MM.1S (cell line): ENCODE measurements at regions not wholly inside any gene's neighbourhood (a gene's known extent, or its start where the extent isn't known, plus 50 kb on each side); places are given as distances from the start of the nearest gene placed in this dataset.

Experiments used
- DNase-seq: peaks from one replicate; pipeline ENCODE4 v3.0.0-alpha.2; 2015
- H2AFZ ChIP-seq: fragments of 300-600 bp; sonication (generic); 2 replicates; pipeline ENCODE4 v1.6.0; 2016; ENCODE audit warnings: antibody characterized with exemption, low read length
- H3F3A ChIP-seq: fragments of 300-600 bp; sonication (generic); 2 replicates; pipeline ENCODE4 v1.6.1; 2016; ENCODE audit warnings: mild to moderate bottlenecking, antibody characterized with exemption, low read length, moderate library complexity, mixed read lengths; ENCODE audit not compliant: insufficient read depth
- H3K27ac ChIP-seq: fragments of 300-600 bp; sonication (generic); 2 replicates; pipeline ENCODE4 v1.5.1; 2016; ENCODE audit warnings: mild to moderate bottlenecking, low read length
- H3K27me3 ChIP-seq: fragments of 300-600 bp; sonication (generic); replicated peaks from 2 replicates; pipeline ENCODE4 v1.6.0; 2016; ENCODE audit warnings: low read length; ENCODE audit not compliant: insufficient read depth
- H3K36me3 ChIP-seq: fragments of 300-600 bp; sonication (generic); replicated peaks from 2 replicates; pipeline ENCODE4 v1.6.1; 2016; ENCODE audit warnings: mild to moderate bottlenecking, low read length, mixed read lengths; ENCODE audit not compliant: insufficient read depth
- H3K4me1 ChIP-seq: fragments of 300-600 bp; sonication (generic); 2 replicates; pipeline ENCODE4 v1.6.1; 2016; ENCODE audit warnings: low read length, mixed read lengths
- H3K4me2 ChIP-seq: fragments of 300-600 bp; sonication (generic); 2 replicates; pipeline ENCODE4 v1.6.0; 2016; ENCODE audit warnings: low read depth, low read length
- H3K4me3 ChIP-seq: fragments of 300-600 bp; sonication (generic); 2 replicates; pipeline ENCODE4 v1.5.1; 2016; ENCODE audit warnings: low read length, mixed read lengths
- H3K79me2 ChIP-seq: fragments of 300-600 bp; sonication (generic); 2 replicates; pipeline ENCODE4 v1.6.1; 2016; ENCODE audit warnings: mixed run types, low read length, mixed read lengths
- H3K9ac ChIP-seq: fragments of 300-600 bp; sonication (generic); 2 replicates; pipeline ENCODE4 v1.6.1; 2016; ENCODE audit warnings: low read length, mixed read lengths
- H3K9me2 ChIP-seq: fragments of 300-600 bp; sonication (generic); replicated peaks from 2 replicates; pipeline ENCODE4 v1.6.1; 2016; ENCODE audit warnings: mild to moderate bottlenecking, low read length, mixed read lengths; ENCODE audit not compliant: insufficient read depth
- H3K9me3 ChIP-seq: fragments of 300-600 bp; sonication (generic); replicated peaks from 2 replicates; pipeline ENCODE4 v1.6.1; 2016; ENCODE audit warnings: mild to moderate bottlenecking, low read length, mixed read lengths; ENCODE audit not compliant: insufficient read depth
- H4K20me1 ChIP-seq: fragments of 300-600 bp; sonication (generic); 2 replicates; pipeline ENCODE4 v1.6.1; 2016; ENCODE audit warnings: mild to moderate bottlenecking, low read length, moderate library complexity, mixed read lengths; ENCODE audit not compliant: insufficient read depth
- CTCF ChIP-seq: fragments of 300-600 bp; sonication (generic); IDR thresholded peaks from 2 replicates; pipeline ENCODE4 v1.5.1; 2016; ENCODE audit warnings: antibody characterized with exemption, low read length, mixed read lengths
- EZH2 ChIP-seq: fragments of 300-600 bp; sonication (generic); optimal IDR thresholded peaks from 2 replicates; pipeline ENCODE3; 2017; ENCODE audit warnings: low read depth, mild to moderate bottlenecking, antibody characterized with exemption, low read length, mixed read lengths
- EZH2phosphoT487 ChIP-seq: fragments of 300-600 bp; sonication (generic); IDR thresholded peaks from 2 replicates; pipeline ENCODE4 v1.6.1; 2018; ENCODE audit warnings: antibody characterized with exemption, low read length

GRCh38 chr12:126898562-126898961 lies 1368.4 kb upstream of the TMEM132C start:
- no peak overlapping the region for H2AFZ ChIP-seq
- no peaks in the 10 kb centered on the region for H3K79me2 ChIP-seq
- H3K4me1 ChIP-seq: no peaks in the 10 kb centered on the region
- H4K20me1 ChIP-seq: no peaks in the 10 kb centered on the region
- no peak for DNase-seq
- H3K4me3 ChIP-seq: no peak overlapping the region
- H3K9ac ChIP-seq: no peak overlapping the region
- no peaks in the 10 kb centered on the region for H3K27me3 ChIP-seq
- H3K4me2 ChIP-seq: no peak overlapping the region
- TF ChIP-seq EZH2 (no peak), CTCF (no peak), EZH2phosphoT487 (no peak)
- no peaks in the 10 kb centered on the region for H3K9me3 ChIP-seq
- no peak overlapping the region for H3K27ac ChIP-seq
- H3F3A ChIP-seq: no peaks in the 10 kb centered on the region
- no peaks in the 10 kb centered on the region for H3K9me2 ChIP-seq
- no peaks in the 10 kb centered on the region for H3K36me3 ChIP-seq

GRCh38 chr12:126899926-126900792 lies 1366.8 kb upstream of the TMEM132C start:
- no peak overlapping the region for H3K4me2 ChIP-seq
- H3K9ac ChIP-seq: no peak overlapping the region
- no peaks in the 10 kb centered on the region for H3K4me1 ChIP-seq
- H3K9me2 ChIP-seq: no peaks in the 10 kb centered on the region
- H3K9me3 ChIP-seq: no peaks in the 10 kb centered on the region
- TF ChIP-seq EZH2 (no peak), EZH2phosphoT487 (no peak), CTCF (no peak)
- no peak overlapping the region for H2AFZ ChIP-seq
- no peaks in the 10 kb centered on the region for H4K20me1 ChIP-seq
- H3F3A ChIP-seq: no peaks in the 10 kb centered on the region
- H3K27me3 ChIP-seq: no peaks in the 10 kb centered on the region
- DNase-seq: no peak
- H3K27ac ChIP-seq: no peak overlapping the region
- H3K4me3 ChIP-seq: no peak overlapping the region
- H3K79me2 ChIP-seq: no peaks in the 10 kb centered on the region
- H3K36me3 ChIP-seq: no peaks in the 10 kb centered on the region

GRCh38 chr12:126903027-126903876 lies 1363.7 kb upstream of the TMEM132C start:
- H3F3A ChIP-seq: no peaks in the 10 kb centered on the region
- H3K4me1 ChIP-seq: no peaks in the 10 kb centered on the region
- H3K27me3 ChIP-seq: no peaks in the 10 kb centered on the region
- H3K36me3 ChIP-seq: no peaks in the 10 kb centered on the region
- no peak overlapping the region for H3K4me3 ChIP-seq
- H3K79me2 ChIP-seq: no peaks in the 10 kb centered on the region
- no peaks in the 10 kb centered on the region for H3K9me3 ChIP-seq
- no peak overlapping the region for H3K4me2 ChIP-seq
- H3K9ac ChIP-seq: no peak overlapping the region
- no peak for DNase-seq
- H4K20me1 ChIP-seq: no peaks in the 10 kb centered on the region
- no peak overlapping the region for H3K27ac ChIP-seq
- no peaks in the 10 kb centered on the region for H3K9me2 ChIP-seq
- no peak for TF ChIP-seq CTCF
- no peak for TF ChIP-seq EZH2
- no peak for TF ChIP-seq EZH2phosphoT487
- no peak overlapping the region for H2AFZ ChIP-seq
